ENCODE measurements at regions not wholly inside any gene's neighbourhood (a gene's known extent, or its start where the extent isn't known, plus 50 kb on each side); places are given as distances from the start of the nearest gene placed in this dataset.

DNA sequence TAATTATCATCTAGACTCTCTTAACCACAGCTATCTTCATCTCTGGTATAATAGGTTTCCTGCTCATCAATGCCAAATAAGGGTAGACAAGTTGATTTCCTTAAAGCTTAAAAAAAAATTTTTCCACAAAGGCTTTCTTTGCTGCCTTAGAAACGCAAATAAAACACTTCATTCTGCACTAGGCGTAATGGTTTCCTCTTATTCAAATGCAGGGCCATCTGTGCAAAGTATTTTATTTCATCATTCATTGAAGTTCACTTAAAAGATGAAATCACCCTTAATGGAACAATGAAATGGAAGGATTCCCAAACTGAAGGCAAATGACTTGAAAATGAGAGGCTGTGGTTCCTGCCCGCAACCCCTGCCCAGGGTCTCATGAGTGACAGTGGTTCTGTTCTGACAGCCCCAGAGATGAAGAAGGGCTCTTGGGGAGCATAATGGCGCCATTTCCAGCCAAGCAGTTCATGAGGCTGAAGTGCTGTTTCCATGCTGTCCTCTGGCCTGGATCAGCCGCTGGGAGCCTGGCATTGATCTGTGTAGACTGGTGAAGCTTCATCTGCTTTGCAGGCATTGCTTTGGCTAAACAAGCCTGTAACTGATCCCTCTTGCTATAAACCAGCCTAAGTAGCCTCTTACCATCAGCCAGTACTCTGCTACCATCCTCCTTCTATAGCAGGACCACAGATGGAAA lies 276.9 kb upstream of the WWC1 start:
- Mint-ChIP-seq H3K9me3 (ENCODE audit: unreplicated experiment) (no peaks in the 10 kb centered on the region), H3K4me1 (ENCODE audit: insufficient read depth, unreplicated experiment) (no peaks in the 10 kb centered on the region), H3K27me3 (ENCODE audit: insufficient read depth, unreplicated experiment) (no peaks in the 10 kb centered on the region), H3K4me3 (ENCODE audit: unreplicated experiment) (no peak overlapping the region), H3K36me3 (ENCODE audit: insufficient read depth, unreplicated experiment) (no peaks in the 10 kb centered on the region), H3K27ac (ENCODE audit: low read depth, unreplicated experiment) (no peak overlapping the region)
- intact Hi-C loops (cut with micrococcal nuclease) = no loop called here
- TF ChIP-seq, protein P1, sequence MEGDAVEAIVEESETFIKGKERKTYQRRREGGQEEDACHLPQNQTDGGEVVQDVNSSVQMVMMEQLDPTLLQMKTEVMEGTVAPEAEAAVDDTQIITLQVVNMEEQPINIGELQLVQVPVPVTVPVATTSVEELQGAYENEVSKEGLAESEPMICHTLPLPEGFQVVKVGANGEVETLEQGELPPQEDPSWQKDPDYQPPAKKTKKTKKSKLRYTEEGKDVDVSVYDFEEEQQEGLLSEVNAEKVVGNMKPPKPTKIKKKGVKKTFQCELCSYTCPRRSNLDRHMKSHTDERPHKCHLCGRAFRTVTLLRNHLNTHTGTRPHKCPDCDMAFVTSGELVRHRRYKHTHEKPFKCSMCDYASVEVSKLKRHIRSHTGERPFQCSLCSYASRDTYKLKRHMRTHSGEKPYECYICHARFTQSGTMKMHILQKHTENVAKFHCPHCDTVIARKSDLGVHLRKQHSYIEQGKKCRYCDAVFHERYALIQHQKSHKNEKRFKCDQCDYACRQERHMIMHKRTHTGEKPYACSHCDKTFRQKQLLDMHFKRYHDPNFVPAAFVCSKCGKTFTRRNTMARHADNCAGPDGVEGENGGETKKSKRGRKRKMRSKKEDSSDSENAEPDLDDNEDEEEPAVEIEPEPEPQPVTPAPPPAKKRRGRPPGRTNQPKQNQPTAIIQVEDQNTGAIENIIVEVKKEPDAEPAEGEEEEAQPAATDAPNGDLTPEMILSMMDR (IDR thresholded peaks at IDR 0.05; ENCODE audit: unreplicated experiment) = no peak
- no TSS peak for BruUV-seq (replicated peaks)
- POLR2A ChIA-PET = interaction anchor here (0.6 kb wide), 1 partner anchor 20 kb away, joined by 3 read pairs; no protein-coding TSS in a partner anchor
- CTCF ChIA-PET = interaction anchor here (0.6 to 1.6 kb wide), 8 partner anchors 14 to 965 kb away, joined by 3 to 6 read pairs (median 3); no protein-coding TSS in a partner anchor
- no peak for DNase-seq (ENCODE audit: unreplicated experiment)

DNA sequence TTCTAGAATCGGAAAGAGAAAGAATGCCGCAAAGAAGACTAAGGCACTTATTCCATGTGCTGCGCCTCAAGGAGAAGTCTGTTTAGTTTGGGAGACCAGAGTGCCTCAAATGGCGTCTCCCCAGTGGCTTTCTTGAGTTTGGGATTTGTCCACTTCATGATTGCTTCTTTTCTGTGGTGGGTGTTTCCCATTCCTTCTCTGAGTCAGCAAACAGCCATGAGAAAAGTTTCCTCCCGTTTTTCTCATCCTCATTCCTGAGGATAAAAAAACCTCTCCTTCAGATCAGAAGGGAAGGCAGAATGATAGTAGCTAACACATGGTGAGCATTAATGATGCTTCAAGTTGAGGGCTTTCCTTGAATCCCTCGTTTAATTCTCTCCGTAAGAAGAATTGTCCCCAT lies 275.9 kb upstream of the WWC1 start:
- Mint-ChIP-seq H3K4me1 (ENCODE audit: insufficient read depth, unreplicated experiment) (no peaks in the 10 kb centered on the region), H3K4me3 (ENCODE audit: unreplicated experiment) (no peak overlapping the region), H3K27me3 (ENCODE audit: insufficient read depth, unreplicated experiment) (no peaks in the 10 kb centered on the region), H3K36me3 (ENCODE audit: insufficient read depth, unreplicated experiment) (no peaks in the 10 kb centered on the region), H3K9me3 (ENCODE audit: unreplicated experiment) (no peaks in the 10 kb centered on the region), H3K27ac (ENCODE audit: low read depth, unreplicated experiment) (no peak overlapping the region)
- TF ChIP-seq, protein P1 (IDR thresholded peaks at IDR 0.05; ENCODE audit: unreplicated experiment) = no peak
- ChIA-PET POLR2A (interaction anchor here (0.6 kb wide), 1 partner anchor 19 kb away, joined by 3 read pairs; no protein-coding TSS in a partner anchor), CTCF (interaction anchor here (0.6 to 1.7 kb wide), 4 partner anchors 13 to 433 kb away, joined by 3 to 7 read pairs (median 4); no protein-coding TSS in a partner anchor)
- intact Hi-C loops (cut with micrococcal nuclease) = no loop called here
- BruUV-seq (replicated peaks) = no TSS peak
- no peak for DNase-seq (ENCODE audit: unreplicated experiment)

DNA sequence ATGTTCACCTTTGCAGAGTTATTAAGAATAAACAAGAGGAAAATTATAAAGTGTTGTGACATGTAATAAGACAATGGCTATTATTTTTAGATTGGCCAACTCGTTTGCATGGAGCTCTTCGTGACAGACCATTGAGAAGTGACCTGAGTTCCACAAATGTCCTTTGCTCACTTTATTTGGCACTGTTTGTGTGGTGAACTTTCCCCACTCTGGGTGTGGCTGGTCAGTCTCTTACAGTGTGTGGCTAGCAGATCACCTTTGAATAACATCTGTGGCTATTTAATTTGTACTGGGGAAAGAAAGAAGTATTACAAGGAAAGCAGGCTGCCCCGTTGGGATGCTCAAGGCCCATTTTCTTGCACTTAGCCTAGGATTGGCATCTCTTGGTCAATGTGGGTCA lies 274.1 kb upstream of the WWC1 start:
- H3K36me3 Mint-ChIP-seq (ENCODE audit: insufficient read depth, unreplicated experiment) = no peaks in the 10 kb centered on the region
- no peak for DNase-seq (ENCODE audit: unreplicated experiment)
- H3K4me3 Mint-ChIP-seq (ENCODE audit: unreplicated experiment) = no peak overlapping the region
- intact Hi-C loops (cut with micrococcal nuclease) = no loop called here
- H3K9me3 Mint-ChIP-seq (ENCODE audit: unreplicated experiment) = no peaks in the 10 kb centered on the region
- H3K4me1 Mint-ChIP-seq (ENCODE audit: insufficient read depth, unreplicated experiment) = no peaks in the 10 kb centered on the region
- ChIA-PET CTCF (interaction anchor here (0.6 to 1.9 kb wide), 7 partner anchors 10 to 434 kb away, joined by 3 to 17 read pairs (median 3); no protein-coding TSS in a partner anchor), POLR2A (no interaction called here)
- no peak overlapping the region for H3K27ac Mint-ChIP-seq (ENCODE audit: low read depth, unreplicated experiment)
- TF ChIP-seq, protein P1 (IDR thresholded peaks at IDR 0.05; ENCODE audit: unreplicated experiment) = no peak
- H3K27me3 Mint-ChIP-seq (ENCODE audit: insufficient read depth, unreplicated experiment) = no peaks in the 10 kb centered on the region
- BruUV-seq (replicated peaks) = no TSS peak

DNA sequence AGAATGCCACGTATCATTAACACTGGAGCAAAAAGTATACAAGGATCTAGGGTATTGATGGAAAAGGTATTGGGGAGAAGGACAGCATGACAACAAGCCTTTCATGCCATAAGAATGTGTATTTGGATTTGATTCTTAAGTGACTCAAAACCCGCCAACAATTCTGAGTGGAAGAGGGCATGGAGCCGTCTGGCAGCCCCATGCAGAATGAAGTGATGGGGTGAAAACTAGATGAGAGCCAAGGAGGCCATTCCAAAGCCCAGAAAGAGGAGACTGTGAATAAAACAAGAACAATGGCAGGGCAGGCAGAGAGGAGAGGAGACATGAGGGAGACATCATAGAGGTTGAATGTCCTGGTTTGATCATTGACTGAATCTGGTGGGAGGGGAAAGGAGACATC lies 272.3 kb upstream of the WWC1 start:
- ChIA-PET POLR2A (no interaction called here), CTCF (interaction anchor here (0.5 to 2.6 kb wide), 5 partner anchors 28 to 297 kb away, joined by 3 to 22 read pairs (median 5); no protein-coding TSS in a partner anchor)
- DNase-seq (ENCODE audit: unreplicated experiment) = no peak
- TF ChIP-seq, protein P1 (IDR thresholded peaks at IDR 0.05; ENCODE audit: unreplicated experiment) = no peak
- no peak overlapping the region for H3K27ac Mint-ChIP-seq (ENCODE audit: low read depth, unreplicated experiment)
- H3K4me1 Mint-ChIP-seq (ENCODE audit: insufficient read depth, unreplicated experiment) = no peaks in the 10 kb centered on the region
- intact Hi-C loops (cut with micrococcal nuclease) = no loop called here
- no TSS peak for BruUV-seq (replicated peaks)
- H3K36me3 Mint-ChIP-seq (ENCODE audit: insufficient read depth, unreplicated experiment) = no peaks in the 10 kb centered on the region
- no peaks in the 10 kb centered on the region for H3K9me3 Mint-ChIP-seq (ENCODE audit: unreplicated experiment)
- no peaks in the 10 kb centered on the region for H3K27me3 Mint-ChIP-seq (ENCODE audit: insufficient read depth, unreplicated experiment)
- H3K4me3 Mint-ChIP-seq (ENCODE audit: unreplicated experiment) = no peak overlapping the region

Data from MCF 10A (cell line).